NCI-H2107 treated with DMSO at 0.1 percent for 48 hours (cell line): ENCODE measurements at regions not wholly inside any gene's neighbourhood (a gene's known extent, or its start where the extent isn't known, plus 50 kb on each side); places are given as distances from the start of the nearest gene placed in this dataset.
"Not testable (repeated sequence)": the region's sequence is repeated elsewhere in the genome, so short reads cannot be mapped to it uniquely, and the experiment has no call there.

ENCODE experiments used
- DNase-seq: peaks from one replicate; lab custom pipeline; 2025; ENCODE audit not compliant: unreplicated experiment; lab: John Stamatoyannopoulos, UW

DNA sequence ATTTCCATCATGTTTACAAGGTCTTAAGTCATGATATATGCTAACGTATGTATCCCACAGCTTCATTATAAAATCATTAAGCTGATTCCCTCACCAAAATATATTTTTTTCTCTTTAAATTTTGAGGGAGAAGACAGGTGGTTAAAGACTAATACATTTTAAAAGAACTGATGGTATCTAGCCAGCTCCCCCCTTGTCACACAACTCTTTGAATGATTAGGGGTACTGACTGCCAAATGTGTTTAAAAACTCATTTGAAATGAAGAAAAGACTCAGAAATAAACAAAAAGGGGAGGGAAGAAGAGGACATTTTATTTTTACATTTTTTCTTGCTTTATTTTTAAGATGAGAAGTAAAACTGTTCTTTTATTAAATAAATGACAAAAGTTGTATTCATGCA is 805.3 kb downstream of the SATB2 start:
- DNase-seq, result no peak

DNA sequence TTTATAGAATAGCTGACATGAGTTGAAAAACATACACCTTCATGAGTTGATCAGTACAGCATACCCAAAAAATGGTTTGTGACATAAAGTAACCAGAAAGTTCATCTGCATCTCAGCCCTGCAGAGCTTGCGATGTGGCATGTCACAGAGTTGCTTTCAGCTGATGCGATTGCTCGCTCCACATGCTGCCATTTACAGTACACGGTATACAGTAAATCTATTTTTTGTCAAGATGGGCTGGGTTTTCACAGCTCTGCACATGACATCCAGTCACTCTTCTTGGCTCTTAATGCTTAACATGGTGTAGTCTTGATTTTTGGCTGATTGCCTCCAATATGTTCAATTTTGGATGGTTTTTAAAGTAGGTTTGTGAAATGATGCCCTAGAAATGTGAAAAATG is 811.9 kb downstream of the SATB2 start:
- no peak for DNase-seq

DNA sequence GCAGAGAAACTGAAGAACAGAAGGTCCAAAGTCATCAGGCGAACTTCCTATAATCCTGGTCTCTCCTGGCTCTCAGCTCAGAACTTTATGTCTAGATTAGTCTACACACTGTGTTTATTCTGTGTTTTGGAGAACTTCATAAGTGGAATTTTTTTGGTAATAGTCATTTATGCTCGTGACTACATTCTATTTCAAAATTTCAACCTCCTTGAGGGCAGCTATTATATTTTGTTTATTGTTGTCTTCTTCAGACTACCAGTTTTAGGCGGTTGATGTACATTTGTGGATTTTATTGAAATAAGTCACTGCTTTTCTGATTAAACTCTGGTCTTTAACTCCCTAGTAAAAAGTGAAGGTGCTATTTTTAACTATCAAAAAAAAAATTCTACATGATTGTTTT is 816.6 kb downstream of the SATB2 start:
- DNase-seq, result no peak

DNA sequence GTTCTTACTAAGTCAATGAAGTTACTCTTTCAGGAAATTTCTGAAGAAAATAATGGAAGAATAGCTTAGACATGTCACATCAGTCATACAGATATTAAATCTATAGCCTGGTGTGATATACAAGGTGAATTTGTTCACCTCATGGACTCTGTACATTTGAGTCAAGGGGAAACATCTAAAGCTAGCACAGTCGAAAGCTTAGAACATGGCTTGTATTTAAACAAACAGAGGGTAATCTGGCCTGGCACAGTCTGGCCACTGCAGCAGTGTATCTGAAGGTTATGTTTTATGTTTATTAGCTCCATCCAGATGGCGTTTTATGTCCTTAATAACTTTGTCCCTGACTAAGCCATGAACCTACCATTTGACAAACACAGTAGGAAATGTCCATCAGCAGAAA is 817.3 kb downstream of the SATB2 start:
- no peak for DNase-seq

DNA sequence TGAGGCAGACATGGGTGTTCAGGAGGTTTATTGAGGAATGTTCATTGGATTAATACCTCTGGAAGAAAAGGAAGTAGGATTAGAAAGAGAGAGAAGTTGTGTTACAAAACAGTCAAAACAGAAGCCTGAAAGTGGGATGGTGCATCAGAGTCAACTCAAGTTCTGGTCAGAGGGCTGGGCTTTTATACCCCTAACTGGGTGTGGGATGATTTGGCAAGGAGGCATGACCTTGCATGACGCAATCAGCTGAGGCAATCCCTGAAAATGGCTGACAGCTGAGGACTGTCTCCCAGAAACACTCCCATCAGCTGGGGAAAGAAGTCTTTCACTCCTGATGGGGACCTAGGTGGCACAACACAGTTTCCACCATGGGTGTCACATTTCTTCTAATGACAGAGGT is 818.2 kb downstream of the SATB2 start:
- no peak for DNase-seq

DNA sequence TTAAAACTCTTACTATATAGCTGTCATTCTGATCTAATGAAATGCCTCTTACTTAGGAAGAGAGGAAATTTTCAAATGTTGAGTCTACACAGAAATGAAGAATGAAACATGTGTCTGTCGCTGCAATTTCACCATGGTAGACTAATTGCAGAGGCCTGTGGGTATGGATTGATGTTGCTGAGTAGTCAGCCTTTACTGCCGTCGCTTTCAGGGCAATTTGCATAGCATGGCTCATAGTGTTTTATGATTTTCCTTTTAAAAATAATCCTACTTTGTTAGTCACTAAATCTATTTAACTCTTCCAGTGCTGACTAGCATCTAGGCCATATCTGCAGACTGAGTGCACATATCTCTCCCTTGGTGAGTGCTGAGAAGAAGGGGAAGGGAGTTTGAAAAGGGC is 819.2 kb downstream of the SATB2 start:
- no peak for DNase-seq

DNA sequence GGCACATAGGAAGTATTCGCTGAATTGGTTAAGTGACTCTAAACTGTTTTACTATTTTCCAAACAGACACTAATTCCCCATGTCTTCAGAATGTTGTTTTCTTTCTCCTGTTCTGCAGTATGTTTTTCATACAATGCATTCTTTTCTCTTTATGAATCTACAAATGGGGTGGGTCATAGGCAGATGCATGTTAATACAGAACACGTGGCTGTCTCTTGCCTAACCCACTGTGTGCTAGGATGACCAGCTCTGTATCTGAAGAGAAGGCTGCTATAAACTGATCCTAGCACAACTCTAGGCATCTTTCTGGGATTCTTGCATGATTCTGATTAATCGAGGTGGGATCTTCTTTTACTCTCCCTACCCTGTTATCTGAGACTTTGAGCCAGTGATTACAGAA is 826.0 kb downstream of the PLCL1 start:
- DNase-seq, result no peak

DNA sequence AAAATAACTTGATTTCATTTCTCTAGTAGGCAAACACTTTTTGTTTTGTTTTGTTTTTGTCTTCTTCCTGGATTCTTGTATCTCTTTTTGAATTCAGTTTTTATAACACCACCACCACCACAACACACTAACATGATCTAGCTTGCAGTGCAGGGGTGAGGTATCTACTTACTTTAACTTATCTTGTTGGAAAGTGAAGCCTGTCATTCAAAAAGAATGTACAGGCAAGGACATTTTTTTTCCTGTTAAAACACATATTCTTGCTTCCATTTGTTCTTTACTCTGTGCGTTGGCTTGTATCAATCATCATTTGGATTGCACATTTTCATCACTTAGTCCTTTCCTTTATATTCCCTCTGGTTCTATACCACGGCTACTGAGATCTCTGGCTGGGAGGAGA is 824.2 kb downstream of the PLCL1 start:
- DNase-seq, result no peak

DNA sequence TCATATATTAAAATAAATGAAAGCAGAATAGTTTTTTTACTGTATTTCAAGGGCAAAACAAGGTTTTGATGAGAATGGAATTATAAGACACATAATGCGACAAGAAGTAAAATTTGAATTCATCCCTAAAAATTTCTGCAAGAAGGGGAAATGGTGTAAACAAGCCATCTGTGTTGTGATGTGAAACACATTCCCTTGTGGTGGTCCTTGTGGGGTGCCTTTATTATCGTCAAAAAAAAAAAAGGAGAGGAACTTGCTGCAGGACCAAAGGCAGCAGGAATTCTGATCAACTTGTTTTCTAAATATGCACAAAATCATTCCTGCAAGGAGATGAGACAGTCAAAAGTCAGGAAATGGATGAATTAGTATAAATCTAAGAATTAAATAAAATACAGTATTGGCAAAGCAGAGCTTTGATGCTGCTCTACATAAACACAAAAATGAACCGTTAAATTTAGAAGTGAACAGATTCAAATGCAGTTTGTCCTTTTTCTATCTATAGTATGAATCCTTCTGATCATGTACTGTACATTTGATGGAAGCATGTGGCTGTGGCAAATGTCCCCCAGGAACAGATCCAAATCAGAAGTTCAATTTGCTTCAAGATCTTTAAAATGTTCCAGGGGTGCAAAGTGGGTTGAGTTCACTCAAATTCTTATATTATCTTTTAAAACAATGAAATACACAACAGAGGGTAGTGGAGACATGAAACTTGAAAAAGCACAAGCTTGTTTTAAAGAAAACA is 818.8 kb downstream of the PLCL1 start:
- DNase-seq, result no peak

DNA sequence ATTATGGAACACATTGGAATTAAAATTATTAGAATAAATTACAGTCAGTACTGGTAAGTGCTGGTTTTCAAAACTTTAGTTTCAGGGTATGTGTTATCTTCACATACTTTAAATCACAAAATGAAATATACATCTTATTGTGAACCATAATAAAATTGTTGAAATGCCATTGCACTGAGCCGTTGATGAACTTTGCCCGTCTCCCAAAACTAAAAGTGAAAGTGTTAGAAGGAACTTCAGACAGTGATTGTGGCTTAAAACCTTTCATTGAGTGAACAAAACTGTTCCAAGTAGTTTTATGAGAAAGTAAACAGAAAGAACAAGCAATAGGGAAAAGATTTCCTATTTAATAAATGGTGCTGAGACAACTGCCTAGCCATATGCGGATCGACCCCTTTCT is 811.6 kb downstream of the PLCL1 start:
- no peak for DNase-seq

DNA sequence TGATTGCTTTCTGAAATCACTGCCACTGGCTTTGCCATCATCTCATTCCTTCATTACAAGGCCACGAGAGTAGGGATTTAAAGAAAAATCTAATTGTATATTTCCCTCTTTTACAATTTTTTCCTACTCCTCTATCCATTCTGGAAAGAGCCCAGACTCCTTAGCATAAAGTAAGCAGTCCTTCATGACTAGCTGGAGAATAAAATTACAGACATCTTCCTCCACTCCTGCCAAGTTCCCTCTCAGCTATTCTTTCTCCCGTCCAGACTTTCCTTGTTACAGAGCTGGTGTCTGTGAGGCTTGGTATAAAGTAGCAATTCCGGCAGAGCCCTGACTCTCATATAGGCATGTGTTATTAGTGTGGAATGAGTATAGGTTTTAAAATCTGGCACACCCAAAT is 806.8 kb downstream of the PLCL1 start:
- DNase-seq, result no peak

DNA sequence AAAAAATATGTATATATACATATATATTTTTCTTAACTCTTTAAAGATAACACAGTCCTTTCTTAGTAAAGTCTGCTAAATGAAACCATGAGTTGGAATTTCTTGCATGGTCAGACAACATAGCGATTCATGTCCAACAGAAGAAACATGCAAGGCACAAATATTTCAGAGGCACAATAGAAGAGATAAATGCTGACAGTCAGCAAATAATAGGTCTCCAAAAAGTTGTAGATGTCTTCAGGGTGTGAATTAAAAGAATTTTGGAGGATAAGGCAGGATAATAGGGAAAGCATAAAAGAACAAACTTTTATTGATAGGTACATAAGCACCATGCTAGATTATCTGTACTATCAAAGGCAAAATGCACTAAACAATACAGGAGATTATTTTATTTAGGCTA is 800.2 kb downstream of the PLCL1 start:
- DNase-seq, result no peak

DNA sequence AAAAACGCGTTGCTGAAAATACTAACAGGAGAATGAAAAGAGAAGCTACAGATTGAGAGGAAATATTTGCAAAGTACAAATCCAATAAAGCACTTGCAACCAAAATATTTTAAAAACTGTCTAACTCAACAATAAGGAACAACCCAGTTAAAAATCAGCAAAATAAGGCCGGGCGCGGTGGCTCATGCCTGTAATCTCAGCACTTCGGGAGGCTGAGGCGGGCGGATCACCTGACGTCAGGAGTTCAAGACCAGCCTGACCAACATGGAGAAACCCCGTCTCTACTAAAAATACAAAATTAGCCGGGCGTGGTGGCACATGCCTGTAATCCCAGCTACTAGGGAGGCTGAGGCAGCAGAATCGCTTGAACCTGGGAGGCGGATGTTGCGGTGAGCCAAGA is 798.6 kb downstream of the PLCL1 start:
- DNase-seq, result not testable (repeated sequence)

DNA sequence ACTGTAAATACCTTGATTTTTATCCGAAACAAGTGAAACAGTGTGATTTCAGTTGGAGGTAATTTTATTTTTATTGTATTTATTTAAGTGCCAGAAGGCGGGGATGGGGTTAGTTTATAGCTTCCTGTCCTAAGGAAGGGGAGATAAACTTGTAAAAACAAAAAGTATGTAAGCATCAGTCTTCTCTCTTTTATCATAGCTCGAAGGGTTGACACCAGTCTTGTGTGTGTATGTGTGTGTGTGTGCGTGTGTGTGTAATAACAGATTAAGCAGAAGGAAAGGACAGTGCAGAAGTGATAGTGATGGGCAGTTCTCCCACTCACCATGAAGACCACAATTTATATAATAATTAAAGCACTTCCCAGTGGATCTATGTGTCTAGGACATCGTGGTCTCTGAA is 793.3 kb downstream of the PLCL1 start:
- DNase-seq, result no peak

DNA sequence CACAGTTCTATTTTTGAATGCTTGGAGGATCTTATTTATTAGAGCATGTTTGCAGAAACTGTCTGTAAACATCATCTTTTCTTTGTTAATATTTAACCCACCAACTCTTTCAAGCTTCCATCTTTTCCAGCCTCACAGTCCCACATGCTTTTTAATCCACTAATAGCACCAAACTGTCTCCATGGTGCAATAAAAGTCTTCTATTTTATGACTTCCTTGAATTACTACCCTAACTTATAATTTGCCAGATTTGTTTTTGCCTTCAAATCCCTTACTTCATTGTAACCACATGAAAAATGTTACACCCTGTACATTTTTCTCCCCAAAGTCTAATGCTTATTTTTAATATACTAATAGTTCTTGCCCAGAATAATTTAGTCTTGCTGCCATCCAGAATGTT is 792.6 kb downstream of the PLCL1 start:
- DNase-seq, result no peak

DNA sequence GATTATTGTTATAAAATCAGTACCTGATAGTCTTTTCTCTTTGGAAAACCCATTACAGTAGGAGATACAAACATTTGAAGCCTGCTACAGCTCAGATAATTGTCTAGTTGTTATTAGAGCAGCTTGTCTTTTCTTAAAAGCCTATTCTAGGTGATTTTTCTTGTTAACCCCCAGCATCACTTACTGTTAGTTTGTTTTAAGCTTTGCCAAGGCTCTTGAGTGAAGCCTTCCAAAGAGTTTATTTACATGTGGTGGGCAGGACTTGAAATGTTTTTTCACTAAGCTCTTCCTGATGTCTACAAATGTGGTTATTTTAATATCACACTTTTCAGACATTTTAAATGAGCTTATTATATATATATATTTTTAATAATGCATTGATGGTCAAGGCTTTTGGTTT is 791.3 kb downstream of the PLCL1 start:
- no peak for DNase-seq

DNA sequence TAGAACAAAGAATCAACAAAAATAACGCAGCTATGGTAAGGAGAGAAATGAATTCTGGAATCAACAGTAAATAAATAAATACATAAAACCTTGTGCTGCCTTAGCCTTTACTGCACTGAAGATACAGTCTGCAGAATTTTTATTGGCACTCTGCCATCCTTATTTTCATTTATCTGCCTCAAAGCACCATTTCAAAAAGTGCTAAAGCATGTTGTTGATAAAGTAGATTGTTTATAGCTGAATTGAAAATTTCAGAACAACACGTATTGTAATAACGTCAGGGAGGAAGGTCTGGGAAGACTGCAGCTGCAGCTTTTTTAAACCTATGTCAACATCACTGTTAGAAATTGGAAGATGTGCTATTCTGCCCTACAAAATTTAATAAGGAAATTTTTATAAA is 787.2 kb downstream of the PLCL1 start:
- DNase-seq, result no peak

DNA sequence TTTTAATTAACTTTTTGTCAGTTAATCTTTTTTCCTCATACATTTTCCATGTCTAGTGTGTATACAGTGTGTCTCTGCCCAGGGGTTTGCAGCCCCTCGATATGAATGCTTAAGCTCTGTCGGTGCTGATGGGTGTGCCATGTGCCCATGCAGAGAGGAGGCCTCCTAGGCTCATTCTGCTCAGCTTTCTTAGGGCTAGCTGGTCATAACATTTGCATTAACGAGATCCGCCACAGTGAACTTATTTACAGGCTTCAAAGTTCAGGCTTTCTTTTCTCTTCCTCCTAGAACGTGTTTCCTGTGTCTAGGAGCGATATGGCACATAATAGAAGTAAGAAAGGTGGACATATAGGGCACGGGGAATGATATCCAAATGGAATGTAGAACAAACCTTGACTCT is 783.3 kb downstream of the PLCL1 start:
- no peak for DNase-seq

DNA sequence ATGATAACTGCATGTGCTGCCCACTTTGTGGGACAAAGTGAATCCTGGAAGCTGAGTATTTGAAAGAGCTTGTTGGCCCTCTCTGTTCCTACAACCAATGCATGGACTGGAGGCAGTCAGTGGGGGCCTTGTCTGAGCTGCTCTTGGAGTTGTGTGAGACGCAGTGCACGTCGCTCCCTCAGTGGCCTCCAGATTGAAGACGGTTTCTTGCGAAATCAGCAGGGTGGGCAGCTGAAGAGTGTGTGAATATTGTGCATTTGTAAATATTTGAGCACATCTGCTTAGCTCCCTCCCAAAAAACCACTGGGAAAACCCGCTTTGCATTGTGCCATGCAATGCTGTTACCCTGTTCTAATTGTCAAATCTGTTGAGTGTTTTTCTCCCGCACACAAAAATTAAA is 782.8 kb downstream of the PLCL1 start:
- DNase-seq, result no peak

DNA sequence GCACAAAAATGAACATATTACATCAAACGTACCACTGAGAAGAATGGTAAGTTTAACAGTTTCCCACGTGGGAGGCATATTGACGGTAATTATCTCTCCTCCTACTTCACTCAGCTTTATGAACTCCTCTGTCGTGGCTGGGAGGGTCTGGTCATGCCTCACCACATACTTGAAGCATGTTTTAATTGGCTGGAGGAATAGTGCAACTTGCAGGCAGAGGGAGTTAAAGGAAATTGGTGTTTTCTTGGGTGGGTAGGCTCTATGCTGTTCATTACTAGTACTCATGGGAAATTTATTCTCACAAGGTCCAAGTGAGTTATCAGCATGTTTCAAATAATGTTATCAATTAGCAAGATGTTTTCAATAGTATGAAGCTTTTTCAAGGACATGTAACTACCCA is 767.0 kb downstream of the PLCL1 start:
- no peak for DNase-seq

DNA sequence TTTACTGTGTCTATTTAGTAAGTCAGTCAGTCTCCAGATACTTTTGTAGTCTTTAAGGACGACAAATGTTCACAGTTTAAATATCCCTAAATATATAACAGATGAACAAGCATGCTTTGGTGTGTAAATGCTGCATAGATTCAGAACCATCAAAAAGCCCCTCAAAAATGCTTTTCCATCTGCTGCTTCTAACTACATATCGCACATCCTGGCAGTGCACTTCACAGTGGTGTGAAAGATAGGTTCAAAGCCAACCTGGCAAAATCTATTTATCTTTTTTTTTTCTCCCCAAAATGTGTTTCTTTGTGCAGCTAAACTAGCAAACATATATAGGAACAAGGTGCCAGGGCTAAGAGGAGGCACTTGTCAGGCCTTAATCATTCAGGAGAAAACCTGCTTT is 753.8 kb downstream of the PLCL1 start:
- no peak for DNase-seq

DNA sequence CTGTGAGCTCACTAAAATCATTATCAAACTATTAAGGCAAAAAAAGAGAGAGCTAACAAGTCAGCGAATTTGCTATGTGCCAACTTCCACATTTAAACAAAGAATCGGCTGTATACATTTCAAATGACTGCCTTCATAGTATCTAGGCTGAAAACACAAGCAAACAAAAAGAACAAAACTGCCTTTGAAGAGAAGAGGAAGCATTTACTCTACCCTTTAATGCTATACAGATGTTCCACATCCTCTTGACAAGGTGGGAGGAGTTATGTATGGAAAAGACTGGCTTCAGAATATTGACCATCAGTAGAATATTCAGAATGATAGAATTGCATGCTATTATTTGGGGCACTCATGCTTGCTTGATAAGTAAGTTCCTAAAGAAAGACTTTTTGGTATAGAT is 741.7 kb downstream of the PLCL1 start:
- no peak for DNase-seq

DNA sequence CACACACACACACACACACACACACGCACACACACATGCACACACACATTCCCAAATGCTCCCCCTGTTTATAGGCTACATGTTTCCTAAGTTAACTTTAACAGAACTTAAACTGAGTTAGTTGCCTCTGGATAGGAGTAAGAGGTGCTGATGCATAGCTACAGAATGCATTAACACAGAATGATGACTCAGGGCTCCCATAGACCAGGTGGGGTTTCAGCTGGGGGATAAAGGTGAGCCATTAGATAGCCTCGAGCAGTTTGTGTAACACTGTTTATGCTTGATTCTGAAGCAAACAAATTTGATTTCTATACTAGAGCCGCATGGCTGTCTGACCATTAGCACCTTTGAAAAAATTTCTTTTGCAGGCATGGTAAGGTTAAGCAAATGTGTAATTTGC is 741.0 kb downstream of the PLCL1 start:
- no peak for DNase-seq

DNA sequence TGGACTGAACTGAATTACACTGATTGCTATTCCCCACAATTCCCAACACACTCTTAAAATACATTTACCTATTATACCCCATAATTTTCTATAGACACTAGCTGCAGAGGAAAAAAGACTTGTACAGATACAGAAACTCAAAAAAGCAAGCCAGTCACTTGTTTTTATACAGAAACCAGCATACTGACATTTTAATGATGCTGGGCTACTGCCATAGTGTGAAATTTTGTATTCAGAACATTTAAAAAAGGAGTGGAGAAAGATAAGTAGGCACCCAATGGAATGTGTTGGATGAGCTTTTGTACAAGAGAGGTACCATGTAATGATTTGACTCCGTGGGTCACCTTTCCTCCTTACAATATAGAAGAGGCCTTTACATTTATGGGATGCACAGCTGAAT is 740.1 kb downstream of the PLCL1 start:
- DNase-seq, result no peak
